HG03354 (cell line): ENCODE measurements at regions not wholly inside any gene's neighbourhood (a gene's known extent, or its start where the extent isn't known, plus 50 kb on each side); places are given as distances from the start of the nearest gene placed in this dataset.

Experiments used
- ATAC-seq: cut with Tn5 transposase; IDR thresholded peaks from one replicate; pipeline ENCODE4 v1.9.1; 2021; ENCODE audit warnings: mild to moderate bottlenecking; ENCODE audit not compliant: unreplicated experiment, poor library complexity, severe bottlenecking

- ATAC-seq, result no peak
These were observed 328.7 kb upstream of the EDNRB start for GRCh38 chr13:78247362-78247761.

GRCh38 chr13:78241278-78241919 is 322.8 kb upstream of the EDNRB start:
- peak; percentile 46 for ATAC-seq

GRCh38 chr13:78239714-78240113 is 321.1 kb upstream of the EDNRB start:
- no peak for ATAC-seq

- ATAC-seq, result no peak
These were observed 320.3 kb upstream of the EDNRB start for GRCh38 chr13:78238911-78239310.

GRCh38 chr13:78228940-78229339 is 310.3 kb upstream of the EDNRB start:
- ATAC-seq, result no peak

- no peak for ATAC-seq
These were observed 309.6 kb upstream of the EDNRB start for GRCh38 chr13:78228211-78228610.

- ATAC-seq, result no peak
These were observed 309.1 kb upstream of the EDNRB start for GRCh38 chr13:78227709-78228108.

- no peak for ATAC-seq
These were observed 297.0 kb upstream of the EDNRB start for GRCh38 chr13:78215458-78216108.

- ATAC-seq, result peak; percentile 48
These were observed 282.8 kb upstream of the EDNRB start for GRCh38 chr13:78201411-78201810.

GRCh38 chr13:78198821-78199220 is 280.2 kb upstream of the EDNRB start:
- no peak for ATAC-seq

- ATAC-seq, result no peak
These were observed 279.8 kb upstream of the EDNRB start for GRCh38 chr13:78198419-78198818.

GRCh38 chr13:78197231-78197630 is 278.6 kb upstream of the EDNRB start:
- ATAC-seq, result no peak

GRCh38 chr13:78194904-78195639 is 276.4 kb upstream of the EDNRB start:
- ATAC-seq, result no peak

GRCh38 chr13:78193846-78194245 is 275.2 kb upstream of the EDNRB start:
- ATAC-seq, result no peak

GRCh38 chr13:78192716-78193115 is 274.1 kb upstream of the EDNRB start:
- ATAC-seq, result no peak

- no peak for ATAC-seq
These were observed 271.7 kb upstream of the EDNRB start for GRCh38 chr13:78190296-78190695.

- ATAC-seq, result no peak
These were observed 269.1 kb upstream of the EDNRB start for GRCh38 chr13:78187781-78188180.

- ATAC-seq, result no peak
These were observed 267.1 kb upstream of the EDNRB start for GRCh38 chr13:78185700-78186099.

GRCh38 chr13:78183732-78184131 is 265.1 kb upstream of the EDNRB start:
- ATAC-seq, result no peak

GRCh38 chr13:78182813-78183212 is 264.2 kb upstream of the EDNRB start:
- no peak for ATAC-seq

- ATAC-seq, result no peak
These were observed 258.7 kb upstream of the EDNRB start for GRCh38 chr13:78177306-78177705.
